Bronchial epithelial cell (primary cell): ENCODE measurements at regions not wholly inside any gene's neighbourhood (a gene's known extent, or its start where the extent isn't known, plus 50 kb on each side); places are given as distances from the start of the nearest gene placed in this dataset.
A peak's percentile ranks its signal among the peaks of the same experiment; 100 is the strongest.

Source experiments
- DNase-seq: peaks from one replicate; pipeline ENCODE4 v3.0.0-alpha.2; 2010; ENCODE audit warnings: low read depth
- FAIRE-seq: peaks from 2 replicates; lab custom pipeline; 2011; peaks lifted over from hg19 to GRCh38; lab: Jason Lieb, UNC
- H3K27me3 ChIP-seq: 2 replicates; pipeline ENCODE4 v1.5.1; 2011; ENCODE audit warnings: low read length; ENCODE audit not compliant: control insufficient read depth, insufficient read depth
- H3K36me3 ChIP-seq: 2 replicates; pipeline ENCODE4 v1.5.1; 2011; ENCODE audit warnings: low read length; ENCODE audit not compliant: control insufficient read depth, insufficient read depth
- H3K4me3 ChIP-seq: 2 replicates; pipeline ENCODE4 v1.5.1; 2011; ENCODE audit warnings: mild to moderate bottlenecking, low read depth, low read length, control low read depth
- CTCF ChIP-seq: IDR thresholded peaks from 2 replicates; pipeline ENCODE4 v1.5.1; 2011; ENCODE audit warnings: mild to moderate bottlenecking, moderate library complexity, low read length, control low read depth, inconsistent platforms; ENCODE audit not compliant: insufficient read depth, severe bottlenecking

- Histone ChIP-seq H3K36me3 (no peaks in the 10 kb centered on the region), H3K27me3 (peaks cover 5% of the 10 kb centered on the region), H3K4me3 (no peak overlapping the region)
- FAIRE-seq (no peak), DNase-seq (no peak)
- no peak for TF ChIP-seq CTCF
Observed at GRCh38 chr14:96744262-96744661, 52.9 kb upstream of the VRK1 start.

GRCh38 chr14:96745500-96746051 is 51.6 kb upstream of the VRK1 start:
- Histone ChIP-seq H3K27me3 (peaks cover 5% of the 10 kb centered on the region), H3K36me3 (no peaks in the 10 kb centered on the region), H3K4me3 (no peak overlapping the region)
- no peak for TF ChIP-seq CTCF
- FAIRE-seq: peak; percentile 93
- peak; percentile 4 for DNase-seq

GRCh38 chr14:96746101-96746500 is 51.1 kb upstream of the VRK1 start:
- no peak for TF ChIP-seq CTCF
- FAIRE-seq (no peak), DNase-seq (no peak)

GRCh38 chr14:96747006-96747405 is 50.2 kb upstream of the VRK1 start:
- peaks cover 4% of the 10 kb centered on the region for H3K27me3 ChIP-seq
- no peak overlapping the region for H3K4me3 ChIP-seq
- no peak for TF ChIP-seq CTCF
- FAIRE-seq (no peak), DNase-seq (no peak)
- no peaks in the 10 kb centered on the region for H3K36me3 ChIP-seq

More at GRCh38 chr14:96746101-96746500, 51.1 kb upstream of the VRK1 start:
- no peak overlapping the region for H3K4me3 ChIP-seq
- H3K36me3 ChIP-seq: no peaks in the 10 kb centered on the region
- H3K27me3 ChIP-seq: peaks cover 5% of the 10 kb centered on the region
